Endothelial cell (in vitro differentiated cells): ENCODE measurements at regions not wholly inside any gene's neighbourhood (a gene's known extent, or its start where the extent isn't known, plus 50 kb on each side); places are given as distances from the start of the nearest gene placed in this dataset.

Experiments
- DNase-seq: peaks from one replicate; pipeline ENCODE4 v3.0.0; 2021; ENCODE audit warnings: low spot score
- H3K27ac Mint-ChIP-seq: one replicate; pipeline ENCODE4 v1.8.0; 2021; ENCODE audit warnings: mixed read lengths, inconsistent platforms; ENCODE audit not compliant: unreplicated experiment
- H3K27me3 Mint-ChIP-seq: one replicate; pipeline ENCODE4 v1.8.0; 2021; ENCODE audit warnings: mild to moderate bottlenecking, moderate library complexity, mixed read lengths, inconsistent platforms; ENCODE audit not compliant: unreplicated experiment
- H3K36me3 Mint-ChIP-seq: one replicate; pipeline ENCODE4 v1.8.0; 2021; ENCODE audit warnings: mild to moderate bottlenecking, low read depth, mixed read lengths, inconsistent platforms; ENCODE audit not compliant: unreplicated experiment
- H3K4me1 Mint-ChIP-seq: one replicate; pipeline ENCODE4 v1.8.0; 2021; ENCODE audit warnings: mild to moderate bottlenecking, mixed read lengths, inconsistent platforms; ENCODE audit not compliant: unreplicated experiment
- H3K4me3 Mint-ChIP-seq: one replicate; pipeline ENCODE4 v1.8.0; 2021; ENCODE audit warnings: mild to moderate bottlenecking, mixed read lengths, inconsistent platforms; ENCODE audit not compliant: unreplicated experiment
- H3K9me3 Mint-ChIP-seq: one replicate; pipeline ENCODE4 v1.8.0; 2021; ENCODE audit warnings: mixed read lengths, inconsistent platforms; ENCODE audit not compliant: unreplicated experiment
- TF ChIP-seq, protein P1 (sequence below): fragments of 200-600 bp; sonication (generic); IDR thresholded peaks from one replicate; pipeline ENCODE4 v1.5.0; 2021; ENCODE audit warnings: antibody characterized with exemption; ENCODE audit not compliant: unreplicated experiment

DNA sequence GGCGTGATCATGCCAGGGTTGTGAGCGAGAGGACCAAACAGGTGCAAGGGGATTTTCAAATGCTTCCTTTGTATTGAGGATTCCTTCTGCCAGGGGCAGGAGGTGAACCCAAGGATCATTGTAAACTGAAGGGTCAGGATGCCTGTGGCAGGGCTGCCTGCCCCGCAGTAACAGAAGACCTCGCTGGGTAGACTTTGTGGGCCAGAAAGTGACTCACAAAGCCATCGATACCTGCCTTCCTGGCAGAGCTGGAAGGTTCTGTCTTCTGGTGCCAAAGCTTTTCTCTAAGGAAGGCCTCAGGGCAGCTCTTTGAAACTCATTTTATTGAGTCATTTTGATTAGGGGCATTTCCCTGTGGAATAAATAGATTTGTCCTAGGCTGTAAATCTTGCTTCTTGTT lies 223.4 kb downstream of the ICE1 start:
- Mint-ChIP-seq H3K9me3 (no peaks in the 10 kb centered on the region), H3K27me3 (peaks cover 3% of the 10 kb centered on the region), H3K36me3 (no peaks in the 10 kb centered on the region), H3K27ac (no peak overlapping the region), H3K4me1 (no peaks in the 10 kb centered on the region), H3K4me3 (no peak overlapping the region)
- TF ChIP-seq, protein P1, sequence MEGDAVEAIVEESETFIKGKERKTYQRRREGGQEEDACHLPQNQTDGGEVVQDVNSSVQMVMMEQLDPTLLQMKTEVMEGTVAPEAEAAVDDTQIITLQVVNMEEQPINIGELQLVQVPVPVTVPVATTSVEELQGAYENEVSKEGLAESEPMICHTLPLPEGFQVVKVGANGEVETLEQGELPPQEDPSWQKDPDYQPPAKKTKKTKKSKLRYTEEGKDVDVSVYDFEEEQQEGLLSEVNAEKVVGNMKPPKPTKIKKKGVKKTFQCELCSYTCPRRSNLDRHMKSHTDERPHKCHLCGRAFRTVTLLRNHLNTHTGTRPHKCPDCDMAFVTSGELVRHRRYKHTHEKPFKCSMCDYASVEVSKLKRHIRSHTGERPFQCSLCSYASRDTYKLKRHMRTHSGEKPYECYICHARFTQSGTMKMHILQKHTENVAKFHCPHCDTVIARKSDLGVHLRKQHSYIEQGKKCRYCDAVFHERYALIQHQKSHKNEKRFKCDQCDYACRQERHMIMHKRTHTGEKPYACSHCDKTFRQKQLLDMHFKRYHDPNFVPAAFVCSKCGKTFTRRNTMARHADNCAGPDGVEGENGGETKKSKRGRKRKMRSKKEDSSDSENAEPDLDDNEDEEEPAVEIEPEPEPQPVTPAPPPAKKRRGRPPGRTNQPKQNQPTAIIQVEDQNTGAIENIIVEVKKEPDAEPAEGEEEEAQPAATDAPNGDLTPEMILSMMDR: no peak
- DNase-seq: no peak

DNA sequence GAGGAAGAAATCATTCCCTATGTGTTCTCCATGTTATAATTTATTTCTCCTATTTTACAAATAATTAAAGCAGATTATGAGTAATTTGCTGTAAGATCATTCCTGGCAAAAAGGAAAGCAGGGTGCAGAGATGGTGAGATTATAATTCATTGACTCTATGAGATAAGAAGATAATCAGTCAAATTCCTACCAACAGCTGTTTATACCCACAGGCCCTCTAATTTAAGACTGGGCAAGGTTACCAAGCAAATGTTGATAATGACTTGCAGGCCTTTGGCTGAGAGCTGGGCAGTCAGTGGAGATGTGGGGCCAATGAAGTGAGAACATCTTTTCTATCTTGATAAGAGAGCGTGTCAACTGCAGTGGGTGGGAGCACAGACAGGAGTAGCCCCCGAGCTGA lies 222.7 kb downstream of the ICE1 start:
- no peak overlapping the region for H3K4me3 Mint-ChIP-seq
- no peaks in the 10 kb centered on the region for H3K36me3 Mint-ChIP-seq
- H3K9me3 Mint-ChIP-seq: no peaks in the 10 kb centered on the region
- DNase-seq: no peak
- TF ChIP-seq, protein P1: no peak
- H3K27me3 Mint-ChIP-seq: peaks cover 4% of the 10 kb centered on the region
- no peaks in the 10 kb centered on the region for H3K4me1 Mint-ChIP-seq
- H3K27ac Mint-ChIP-seq: no peak overlapping the region

- TF ChIP-seq, protein P1: no peak
- DNase-seq: no peak
- H3K9me3 Mint-ChIP-seq: no peaks in the 10 kb centered on the region
- no peak overlapping the region for H3K27ac Mint-ChIP-seq
- H3K36me3 Mint-ChIP-seq: no peaks in the 10 kb centered on the region
- H3K27me3 Mint-ChIP-seq: peaks cover 1% of the 10 kb centered on the region
- no peak overlapping the region for H3K4me3 Mint-ChIP-seq
- H3K4me1 Mint-ChIP-seq: no peaks in the 10 kb centered on the region
Measured at GRCh38 chr5:5644249-5644648, 221.8 kb downstream of the ICE1 start.

- H3K27me3 Mint-ChIP-seq: peaks cover 1% of the 10 kb centered on the region
- no peak for DNase-seq
- no peaks in the 10 kb centered on the region for H3K9me3 Mint-ChIP-seq
- H3K36me3 Mint-ChIP-seq: no peaks in the 10 kb centered on the region
- H3K27ac Mint-ChIP-seq: no peak overlapping the region
- no peak overlapping the region for H3K4me3 Mint-ChIP-seq
- TF ChIP-seq, protein P1: no peak
- no peaks in the 10 kb centered on the region for H3K4me1 Mint-ChIP-seq
Measured at GRCh38 chr5:5643481-5643880, 221.0 kb downstream of the ICE1 start.

DNA sequence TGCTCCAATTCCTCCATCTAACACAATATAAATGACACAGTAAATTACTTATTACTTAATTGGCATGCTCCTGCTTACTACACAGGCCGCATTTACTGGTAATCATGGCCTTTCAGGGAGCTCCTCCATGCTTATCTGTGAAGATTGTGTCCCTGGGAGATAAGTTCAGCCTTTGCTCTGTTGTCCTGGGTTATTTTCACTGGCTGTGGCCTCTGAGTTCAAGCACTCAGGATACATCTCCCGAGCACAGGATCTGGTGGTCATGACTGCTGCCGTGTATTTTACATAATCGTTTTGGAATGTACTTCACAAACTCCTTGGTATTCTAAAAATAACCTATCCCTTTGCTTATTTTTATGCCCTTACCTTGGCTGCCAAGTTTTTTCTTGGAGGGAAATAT lies 215.7 kb downstream of the ICE1 start:
- Mint-ChIP-seq H3K36me3 (no peaks in the 10 kb centered on the region), H3K4me1 (no peaks in the 10 kb centered on the region), H3K4me3 (no peak overlapping the region), H3K27ac (no peak overlapping the region), H3K9me3 (no peaks in the 10 kb centered on the region), H3K27me3 (peaks cover 2% of the 10 kb centered on the region)
- DNase-seq: no peak
- TF ChIP-seq, protein P1: no peak
